Heart left ventricle (tissue), 16 donors: ENCODE measurements at regions not wholly inside any gene's neighbourhood (a gene's known extent, or its start where the extent isn't known, plus 50 kb on each side); places are given as distances from the start of the nearest gene placed in this dataset.

Source experiments
- ATAC-seq, 4 donors: fragments of 200-7000 bp; cut with Tn5 transposase; one replicate each; pipeline ENCODE4 v1.9.1; 2020 to 2022; ENCODE audit warnings: moderate library complexity in 4 of 4, mild to moderate bottlenecking in 3 of 4, moderate number of reproducible peaks in 1 of 4
- DNase-seq, 5 donors: peaks; one replicate each; pipeline ENCODE4 v3.0.0-alpha.2; 2020
- H3K27ac ChIP-seq, 12 donors: fragments of 200-600 bp; sonication (generic) in 4 of 12; one replicate each; pipeline versions ENCODE4 v1.5.0 to v1.8.0; 2016 to 2022; ENCODE audit warnings: mild to moderate bottlenecking in 2 of 12
- H3K27me3 ChIP-seq, 9 donors: fragments of 200-600 bp; sonication (generic) in 2 of 9; one replicate each; pipeline versions ENCODE4 v1.5.1 to v1.8.0; 2016 to 2022; ENCODE audit warnings: mild to moderate bottlenecking in 3 of 9
- H3K36me3 ChIP-seq, 9 donors: fragments of 200-600 bp; sonication (generic) in 2 of 9; one replicate each; pipeline versions ENCODE4 v1.5.0 to v1.8.0; 2018 to 2022; ENCODE audit warnings: mild to moderate bottlenecking in 2 of 9
- H3K4me1 ChIP-seq, 12 donors: fragments of 200-600 bp; sonication (generic) in 4 of 12; one replicate each; pipeline versions ENCODE4 v1.5.0 to v1.8.0; 2016 to 2022; ENCODE audit warnings: mild to moderate bottlenecking in 3 of 12
- H3K4me3 ChIP-seq, 12 donors: fragments of 200-600 bp; sonication (generic) in 4 of 12; one replicate each; pipeline versions ENCODE4 v1.5.0 to v1.8.0; 2017 to 2022; ENCODE audit warnings: mild to moderate bottlenecking in 9 of 12, moderate library complexity in 4 of 12
- H3K9me3 ChIP-seq, 12 donors: fragments of 200-600 bp; sonication (generic) in 4 of 12; one replicate each; pipeline versions ENCODE4 v1.5.0 to v1.8.0; 2016 to 2022; ENCODE audit warnings: mild to moderate bottlenecking in 1 of 12
- POLR2A ChIP-seq, 2 donors: fragments of 450-650 bp; IDR thresholded peaks; one replicate each; pipeline ENCODE4 v1.6.1; 2017; ENCODE audit warnings: antibody characterized with exemption in 2 of 2, mild to moderate bottlenecking in 2 of 2, moderate library complexity in 2 of 2
- WGBS, 4 donors: extraction: QIAGEN DNeasy Blood & Tissue Kit in 2 of 4; methylation state at CpG; one replicate each; pipeline versions ENCODE4 v1.1.5 to v1.1.7; 2013 to 2018; 5-methylcytosine and 5-hydroxymethylcytosine counted together
- intact Hi-C, 10 donors: fragments of 100-400 bp; cut with DNase I; formaldehyde crosslinking; loops; one replicate each; pipeline versions ENCODE4 v1.11.1 to v1.14.2; 2022
- TF ChIP-seq, protein P1 (sequence below), 12 donors: fragments of 200-600 bp; sonication (generic) in 4 of 12; IDR thresholded peaks; one replicate each; pipeline versions ENCODE4 v1.5.0 to v1.8.0; 2018 to 2022; ENCODE audit warnings: antibody characterized with exemption in 12 of 12, mild to moderate bottlenecking in 5 of 12
- donor health status: ischemic (EF 13 %, LVEDD 7.1; RV severe dilation, severe dysfunction).
- donor health status: healthy with polysubstance abuse.
- donor health status: DM: no; HTN: yes; CAD: no.
- donor health status: DM: no; HTN: no; CAD: no.
- donor health status: ischemic (EF 25% LVEDD 6.9; RV normal size, moderate dysfunction).
- donor health status: ischemic (EF 25% LVEDD 5.7; RV mildly dilated, moderate dysfunction).
- donor health status: healthy.
- donor health status: DM: yes; HTN: yes; CAD: no.
- donor health status: ischemic (EF 35%, LVEDD 5.7; RV mildly dilated, moderate dysfunction).
- donor health status: nonischemic (EF 11% LVEDD 7.7; RV severe dilation, severe dysfunction).
- donor health status: DM: yes; HTN: yes; CAD: no.
- donor health status: PGD.
- donor health status: ischemic (EF 29% LVEDD 5.4; RV normal size, mild dysfunction).
- donor health status: nonischemic (EF 23%, LVEDD 6.1; RV moderate dilation, normal function).

GRCh38 chr9:95640336-95640735 is 123.6 kb upstream of the PTCH1 start:
- no peak overlapping the region for H3K27ac ChIP-seq
- intact Hi-C loops: no loop called here
- H3K4me3 ChIP-seq: no peak overlapping the region
- H3K27me3 ChIP-seq: no peaks in the 10 kb centered on the region
- peaks cover 0 to 17% (median under 1%) of the 10 kb centered on the region in 12 donors for H3K4me1 ChIP-seq
- DNase-seq (no peak), ATAC-seq (no peak)
- no peaks in the 10 kb centered on the region for H3K36me3 ChIP-seq
- peaks cover 0 to 17% (median 2%) of the 10 kb centered on the region in 12 donors for H3K9me3 ChIP-seq
- WGBS, 4 donors: 81 to 91% (median 90%) methylated on average over 6 of the region's 6 CpGs
- TF ChIP-seq, protein P1, sequence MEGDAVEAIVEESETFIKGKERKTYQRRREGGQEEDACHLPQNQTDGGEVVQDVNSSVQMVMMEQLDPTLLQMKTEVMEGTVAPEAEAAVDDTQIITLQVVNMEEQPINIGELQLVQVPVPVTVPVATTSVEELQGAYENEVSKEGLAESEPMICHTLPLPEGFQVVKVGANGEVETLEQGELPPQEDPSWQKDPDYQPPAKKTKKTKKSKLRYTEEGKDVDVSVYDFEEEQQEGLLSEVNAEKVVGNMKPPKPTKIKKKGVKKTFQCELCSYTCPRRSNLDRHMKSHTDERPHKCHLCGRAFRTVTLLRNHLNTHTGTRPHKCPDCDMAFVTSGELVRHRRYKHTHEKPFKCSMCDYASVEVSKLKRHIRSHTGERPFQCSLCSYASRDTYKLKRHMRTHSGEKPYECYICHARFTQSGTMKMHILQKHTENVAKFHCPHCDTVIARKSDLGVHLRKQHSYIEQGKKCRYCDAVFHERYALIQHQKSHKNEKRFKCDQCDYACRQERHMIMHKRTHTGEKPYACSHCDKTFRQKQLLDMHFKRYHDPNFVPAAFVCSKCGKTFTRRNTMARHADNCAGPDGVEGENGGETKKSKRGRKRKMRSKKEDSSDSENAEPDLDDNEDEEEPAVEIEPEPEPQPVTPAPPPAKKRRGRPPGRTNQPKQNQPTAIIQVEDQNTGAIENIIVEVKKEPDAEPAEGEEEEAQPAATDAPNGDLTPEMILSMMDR (IDR thresholded peaks at IDR 0.05): no peak
- TF ChIP-seq POLR2A (IDR thresholded peaks at IDR 0.05): no peak

DNA sequence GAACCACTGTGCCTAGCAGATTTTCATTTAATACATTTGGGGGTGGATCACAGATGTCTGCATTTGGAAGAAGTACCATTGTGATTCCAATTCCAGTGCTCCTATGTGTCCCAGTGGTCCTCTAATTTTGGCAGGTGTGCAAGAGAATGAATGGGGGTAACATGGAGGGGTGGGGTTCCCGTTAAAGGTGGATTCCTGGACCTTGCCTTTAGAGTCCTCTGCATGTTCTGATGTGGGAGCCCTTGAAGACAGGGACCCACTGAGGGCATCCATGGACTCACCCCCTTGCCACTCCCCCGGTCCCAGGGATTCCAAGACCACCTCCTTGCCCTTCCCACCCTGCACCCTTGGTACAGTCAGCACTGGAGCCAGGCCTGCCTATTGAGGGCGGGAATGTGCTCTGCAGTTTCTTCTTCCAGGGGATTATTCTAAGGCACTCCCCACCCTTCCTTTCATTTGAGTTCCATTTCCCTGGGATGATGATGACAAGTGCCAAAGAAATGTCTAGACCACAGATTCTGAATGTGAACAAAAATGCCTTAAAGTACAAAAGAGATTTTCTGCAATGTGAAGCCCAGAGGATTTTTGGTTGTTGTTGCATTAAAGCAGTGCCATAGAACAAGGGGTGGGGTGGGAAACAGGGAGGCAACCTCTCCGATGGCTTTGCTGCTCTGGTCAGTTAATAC is 119.4 kb upstream of the PTCH1 start:
- Histone ChIP-seq H3K4me1 (peaks cover 0 to 3% (median 0%) of the 10 kb centered on the region in 12 donors), H3K36me3 (no peaks in the 10 kb centered on the region), H3K27me3 (peaks cover 0 to 3% (median 0%) of the 10 kb centered on the region in 9 donors), H3K9me3 (peaks cover 0 to 4% (median 0%) of the 10 kb centered on the region in 12 donors), H3K27ac (no peak overlapping the region), H3K4me3 (no peak overlapping the region)
- DNase-seq (no peak), ATAC-seq (no peak)
- whole genome bisulfite sequencing, 4 donors: 81 to 89% (median 85%) methylated on average over 4 of the region's 4 CpGs
- intact Hi-C loops: no loop called here
- no peak for TF ChIP-seq POLR2A (IDR thresholded peaks at IDR 0.05)
- TF ChIP-seq, protein P1 (IDR thresholded peaks at IDR 0.05): no peak

GRCh38 chr9:95634536-95634935 is 117.8 kb upstream of the PTCH1 start:
- Histone ChIP-seq H3K4me3 (no peak overlapping the region), H3K9me3 (peaks cover 0 to 4% (median 0%) of the 10 kb centered on the region in 12 donors), H3K36me3 (no peaks in the 10 kb centered on the region), H3K4me1 (no peaks in the 10 kb centered on the region), H3K27ac (no peak overlapping the region), H3K27me3 (peaks cover 0 to 3% (median 0%) of the 10 kb centered on the region in 9 donors)
- WGBS, 4 donors: 79 to 90% (median 82%) methylated on average over 6 of the region's 6 CpGs
- DNase-seq: no peak
- TF ChIP-seq, protein P1 (IDR thresholded peaks at IDR 0.05): no peak
- TF ChIP-seq POLR2A (IDR thresholded peaks at IDR 0.05): no peak
- ATAC-seq: no peak
- intact Hi-C loops: no loop called here

DNA sequence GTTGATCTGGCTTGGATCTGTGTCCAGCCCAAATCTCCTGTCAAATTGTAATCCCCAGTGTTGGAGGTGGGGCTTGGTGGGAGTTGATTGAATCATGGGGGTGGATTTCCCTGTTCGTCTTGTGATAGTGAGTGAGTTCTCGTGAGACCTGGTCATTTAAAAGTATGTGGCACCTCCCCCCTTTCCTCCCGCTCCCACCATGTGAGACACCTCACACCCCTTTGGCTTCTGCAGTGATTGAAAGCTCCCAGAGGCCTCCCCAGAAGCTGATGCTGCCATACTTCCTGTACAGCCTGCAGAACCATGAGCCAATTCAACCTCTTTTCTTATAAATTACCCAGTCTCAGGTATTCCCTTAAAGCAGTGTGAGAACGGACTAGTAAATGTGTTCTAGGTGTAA is 117.3 kb upstream of the PTCH1 start:
- H3K4me3 ChIP-seq: no peak overlapping the region
- WGBS, 4 donors: 62 to 95% (median 80%) methylated on average over 4 of the region's 4 CpGs
- no peak for ATAC-seq

More for the DNA sequence above, 117.3 kb upstream of the PTCH1 start:
- Histone ChIP-seq H3K27me3 (peaks cover 0 to 3% (median 0%) of the 10 kb centered on the region in 9 donors), H3K9me3 (peaks cover 0 to 4% (median 0%) of the 10 kb centered on the region in 12 donors), H3K4me1 (no peaks in the 10 kb centered on the region), H3K36me3 (no peaks in the 10 kb centered on the region), H3K27ac (no peak overlapping the region)
- no peak for TF ChIP-seq POLR2A (IDR thresholded peaks at IDR 0.05)
- TF ChIP-seq, protein P1 (IDR thresholded peaks at IDR 0.05): no peak
- DNase-seq: no peak
- intact Hi-C loops: no loop called here
